ENCODE measurements at regions not wholly inside any gene's neighbourhood (a gene's known extent, or its start where the extent isn't known, plus 50 kb on each side); places are given as distances from the start of the nearest gene placed in this dataset.

- TF ChIP-seq POLR2A (IDR thresholded peaks at IDR 0.05; ENCODE audit: low read depth, low read length) (no peak), POLR2AphosphoS5 (IDR thresholded peaks at IDR 0.05; ENCODE audit: low read depth, low read length) (no peak)
Measured at GRCh38 chr13:33935969-33936368, 118.0 kb downstream of the RFC3 start.
